GM18498 (cell line): ENCODE measurements at regions not wholly inside any gene's neighbourhood (a gene's known extent, or its start where the extent isn't known, plus 50 kb on each side); places are given as distances from the start of the nearest gene placed in this dataset.

Experiments used
- ATAC-seq: cut with Tn5 transposase; IDR thresholded peaks from one replicate; pipeline ENCODE4 v1.9.1; 2021; ENCODE audit warnings: mild to moderate bottlenecking, moderate library complexity; ENCODE audit not compliant: unreplicated experiment

DNA sequence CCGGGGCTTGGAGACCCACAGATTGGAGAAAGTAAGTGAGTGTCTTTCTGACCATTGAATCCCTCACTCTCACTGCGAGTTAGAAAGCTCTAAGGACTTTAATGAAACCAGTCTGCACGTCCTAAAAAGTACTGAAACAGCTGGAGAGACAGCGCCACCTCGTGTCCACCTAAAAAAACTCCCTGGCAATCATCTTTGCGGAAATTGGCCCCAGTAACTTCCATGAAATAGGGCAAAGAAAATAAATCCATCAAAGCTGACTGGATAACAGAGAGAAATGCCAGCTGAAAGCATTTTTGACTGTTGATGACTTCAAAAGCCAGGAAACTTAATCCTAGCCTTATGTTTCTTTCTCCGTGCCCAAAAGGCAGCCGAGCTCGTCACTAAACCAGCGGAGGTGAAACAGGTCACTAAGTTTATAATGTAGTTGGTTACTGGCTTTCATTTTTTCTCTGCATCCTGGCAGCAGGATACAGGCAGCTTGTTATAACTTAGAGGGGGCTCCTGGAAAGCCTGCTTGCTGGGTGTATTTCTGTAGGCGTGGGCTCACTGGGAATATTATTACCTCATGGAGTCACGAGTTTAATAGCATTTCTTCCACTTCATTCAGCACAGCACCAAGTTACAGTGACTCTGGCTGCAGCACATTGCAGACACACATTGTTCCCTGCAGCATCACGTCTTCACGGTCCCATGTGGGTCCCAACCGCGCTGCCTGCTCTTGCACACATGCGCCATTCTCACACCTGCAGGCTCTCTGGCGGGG, 266.5 kb downstream of the HRH4 start:
- ATAC-seq = no peak

DNA sequence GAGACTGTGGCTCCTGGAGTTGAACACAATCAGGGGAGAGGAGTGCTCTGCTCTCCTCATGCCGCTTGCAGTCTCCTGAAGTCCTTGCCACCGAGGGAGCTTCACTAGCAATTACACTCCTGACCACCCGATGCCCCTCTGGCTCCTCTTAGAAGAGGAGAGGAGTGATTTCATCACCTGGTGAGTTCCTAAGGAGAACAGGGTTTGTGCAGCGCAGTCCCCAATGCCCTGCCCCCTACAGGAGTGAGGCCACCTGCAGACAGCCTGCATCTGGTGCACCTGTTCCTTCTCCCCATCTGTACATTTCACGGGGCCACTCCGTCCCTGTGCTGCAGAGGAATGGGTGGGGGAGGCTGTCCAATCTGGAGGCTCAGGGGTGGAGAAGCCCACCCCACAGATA, 267.2 kb downstream of the HRH4 start:
- no peak for ATAC-seq

- ATAC-seq = no peak
Measured at GRCh38 chr18:24731158-24731557, 270.7 kb downstream of the HRH4 start.

GRCh38 chr18:24731981-24732380, 271.5 kb downstream of the HRH4 start:
- ATAC-seq = no peak

- ATAC-seq = no peak
Measured at GRCh38 chr18:24734058-24734457, 273.6 kb downstream of the HRH4 start.

- no peak for ATAC-seq
Measured at GRCh38 chr18:24735624-24736231, 275.3 kb downstream of the HRH4 start.

GRCh38 chr18:24736662-24737330, 276.4 kb downstream of the HRH4 start:
- no peak for ATAC-seq

DNA sequence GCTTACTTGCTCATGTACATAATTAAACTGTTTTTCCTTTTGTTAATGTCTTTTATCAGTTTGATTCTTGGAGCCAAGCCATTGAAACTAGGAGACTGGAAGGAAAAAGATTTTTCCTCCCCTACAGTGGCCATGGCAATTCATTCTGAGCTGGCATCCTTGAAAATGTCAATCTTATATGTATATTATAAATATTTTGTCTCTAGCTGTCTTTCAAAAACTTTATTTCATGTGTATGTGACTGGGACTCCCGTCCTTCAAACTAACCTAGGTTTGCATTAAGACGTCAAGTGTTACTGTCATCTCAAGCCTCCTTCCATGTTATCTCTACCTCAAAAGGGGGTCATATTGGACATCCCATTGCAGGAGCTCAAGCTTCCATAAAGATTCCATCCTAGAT, 280.4 kb downstream of the HRH4 start:
- no peak for ATAC-seq

GRCh38 chr18:24741321-24741720, 280.9 kb downstream of the HRH4 start:
- no peak for ATAC-seq

DNA sequence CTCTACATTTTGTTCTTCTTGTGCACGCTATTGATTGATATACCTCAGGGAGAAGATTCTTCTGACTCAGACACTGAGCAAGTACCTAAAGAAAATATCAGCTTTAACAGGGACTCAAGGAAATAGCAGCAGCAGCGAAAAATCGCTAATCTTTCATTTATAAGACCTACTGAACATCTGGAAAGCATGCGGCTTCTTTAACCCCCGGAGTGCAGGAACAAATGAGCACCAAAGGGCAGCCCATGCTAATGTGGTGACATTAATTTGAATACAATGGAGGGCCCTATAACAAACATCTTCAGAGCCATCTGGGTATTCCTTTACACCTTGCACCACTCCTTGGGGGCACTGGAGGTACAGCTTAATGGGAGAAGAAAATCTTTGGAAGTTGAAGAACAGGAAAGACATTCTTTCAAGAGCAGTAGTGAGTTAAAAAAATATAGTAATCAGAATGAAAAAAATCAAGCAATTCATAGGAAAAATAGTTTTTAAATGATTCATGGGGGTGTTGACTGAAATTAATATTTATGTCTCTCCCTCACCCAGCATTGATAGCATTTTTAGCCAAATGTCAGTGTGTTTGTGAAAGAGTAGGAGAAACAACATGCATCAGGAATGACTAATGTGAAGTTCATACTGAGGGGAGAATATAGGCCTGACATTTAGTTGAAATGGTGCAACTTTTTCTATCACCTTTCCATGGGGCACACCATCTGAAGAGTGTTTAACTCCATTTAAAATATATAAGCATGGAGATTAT, 281.7 kb downstream of the HRH4 start:
- ATAC-seq = no peak

- no peak for ATAC-seq
Measured at GRCh38 chr18:24754583-24755253, 294.3 kb downstream of the HRH4 start.

- no peak for ATAC-seq
Measured at GRCh38 chr18:24756385-24756784, 295.9 kb downstream of the HRH4 start.

GRCh38 chr18:24757134-24757533, 296.7 kb downstream of the HRH4 start:
- no peak for ATAC-seq

- no peak for ATAC-seq
Measured at GRCh38 chr18:24761765-24762164, 301.3 kb downstream of the HRH4 start.

DNA sequence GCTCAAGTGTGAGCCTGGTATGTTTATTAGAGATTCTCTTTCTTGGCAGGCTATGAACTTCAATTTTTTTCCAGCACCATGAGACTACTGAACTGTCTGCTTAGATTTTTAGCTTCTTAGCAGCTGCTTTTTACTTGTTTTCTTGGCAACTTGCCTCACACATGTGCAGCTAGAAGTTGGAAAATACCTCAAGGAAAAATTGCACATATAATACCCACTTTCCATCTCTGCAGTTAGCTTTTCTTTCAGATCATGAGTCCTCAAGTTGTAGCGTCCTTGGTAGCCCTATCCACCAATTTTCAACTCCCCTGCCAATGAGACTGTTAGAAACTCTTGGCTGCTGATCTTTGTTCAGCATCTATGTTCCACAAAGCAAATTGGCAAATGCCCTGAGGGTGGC, 302.1 kb downstream of the HRH4 start:
- no peak for ATAC-seq

GRCh38 chr18:24763765-24764513, 303.5 kb downstream of the HRH4 start:
- no peak for ATAC-seq

GRCh38 chr18:24764766-24765165, 304.3 kb downstream of the HRH4 start:
- no peak for ATAC-seq

DNA sequence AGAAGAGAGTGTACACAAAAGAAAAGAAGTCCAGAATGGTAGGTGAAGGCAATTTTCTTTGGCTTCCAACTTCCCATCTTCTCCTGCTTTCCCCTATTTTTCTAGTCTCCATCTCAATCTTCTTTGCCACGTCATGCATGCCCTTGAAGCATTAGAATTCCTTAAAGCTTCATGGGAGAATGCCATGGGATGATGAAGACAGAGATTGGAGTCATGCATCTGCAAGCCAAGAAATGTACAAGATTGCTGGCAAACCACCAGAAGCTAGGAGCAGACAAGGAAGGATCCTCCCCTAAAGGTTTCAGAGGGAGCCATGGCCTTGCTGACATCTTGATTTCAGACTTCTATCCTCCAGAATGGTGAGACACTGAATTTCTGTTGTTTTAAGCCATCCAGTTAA, 305.9 kb downstream of the HRH4 start:
- ATAC-seq = no peak

DNA sequence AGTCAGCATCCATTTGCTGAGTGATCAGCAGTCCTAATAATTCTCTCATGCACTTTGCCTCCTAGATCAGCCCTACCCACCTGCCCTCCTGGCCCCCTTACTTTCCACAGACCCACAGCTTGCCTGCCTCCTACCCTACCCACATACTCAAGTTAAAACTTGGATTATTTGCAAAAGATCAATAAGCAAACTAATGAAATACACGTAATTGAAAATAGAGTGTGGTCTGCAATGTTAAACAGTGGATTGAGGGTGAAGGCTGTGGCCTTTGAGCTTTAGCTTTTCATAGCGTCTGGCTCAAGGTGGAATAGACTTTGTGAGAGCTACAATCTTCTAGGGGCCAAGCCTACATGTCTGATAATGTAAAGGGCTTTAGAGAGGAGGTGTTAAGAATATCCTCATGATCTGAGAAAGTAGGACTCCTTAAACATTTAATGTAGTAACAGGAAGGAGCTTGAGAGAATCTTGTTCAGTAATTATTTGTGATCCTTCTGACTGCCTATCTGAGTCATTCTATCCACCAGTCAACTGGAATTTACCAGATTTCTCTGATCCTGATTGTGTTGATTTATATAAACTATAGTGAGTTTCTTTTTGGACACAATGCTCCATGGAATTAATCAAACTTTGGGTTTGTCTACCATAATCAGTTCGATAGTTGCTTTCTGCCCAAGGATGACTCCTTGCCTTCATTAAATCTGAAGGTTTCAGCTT, 310.0 kb downstream of the HRH4 start:
- no peak for ATAC-seq

- ATAC-seq = no peak
Measured at GRCh38 chr18:24771300-24771699, 310.9 kb downstream of the HRH4 start.
